LoVo (cell line): ENCODE measurements at regions not wholly inside any gene's neighbourhood (a gene's known extent, or its start where the extent isn't known, plus 50 kb on each side); places are given as distances from the start of the nearest gene placed in this dataset.
"Not testable (repeated sequence)": the region's sequence is repeated elsewhere in the genome, so short reads cannot be mapped to it uniquely, and the experiment has no call there.

ENCODE experiments used
- DNase-seq: peaks from one replicate; pipeline ENCODE4 v3.0.0-alpha.2; 2016; ENCODE audit warnings: low spot score

DNA sequence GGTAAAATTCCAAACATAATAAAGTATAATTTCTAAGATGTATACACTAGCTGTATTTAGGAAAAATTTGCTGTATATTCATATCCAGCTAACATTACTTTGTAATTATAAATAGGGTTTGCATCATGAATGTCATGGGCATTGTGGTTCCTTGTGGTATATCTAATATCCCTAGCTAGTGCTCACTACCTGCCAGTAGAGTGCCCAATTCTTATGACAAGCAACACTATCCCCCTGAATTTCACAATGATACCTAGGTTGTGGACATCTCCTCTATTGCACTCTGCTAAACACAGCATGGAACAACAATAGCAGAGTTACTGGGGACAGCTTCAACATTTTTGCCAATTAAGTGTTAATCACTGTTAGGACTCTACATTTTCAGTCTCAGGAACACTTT is 1656.5 kb downstream of the EFNA5 start:
- DNase-seq, result no peak

DNA sequence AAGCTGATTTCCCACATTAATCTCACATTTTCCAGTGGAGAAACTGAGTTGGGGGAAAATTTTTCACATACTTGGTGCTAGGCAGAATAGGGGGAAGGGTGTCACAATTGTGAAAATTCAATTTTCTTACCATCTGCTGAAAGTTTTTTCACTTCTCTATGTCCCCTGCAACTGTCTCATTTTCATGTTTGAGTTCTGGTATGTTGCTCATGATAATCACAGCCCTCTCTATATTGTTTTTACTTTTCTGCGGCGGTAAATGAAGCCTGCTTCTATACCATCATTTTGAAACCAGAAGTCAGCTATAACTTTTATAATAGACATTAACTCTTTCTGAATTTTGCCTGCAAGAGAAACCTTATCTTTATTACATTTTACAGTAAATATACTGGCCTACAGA is 1664.5 kb downstream of the EFNA5 start:
- DNase-seq, result no peak

DNA sequence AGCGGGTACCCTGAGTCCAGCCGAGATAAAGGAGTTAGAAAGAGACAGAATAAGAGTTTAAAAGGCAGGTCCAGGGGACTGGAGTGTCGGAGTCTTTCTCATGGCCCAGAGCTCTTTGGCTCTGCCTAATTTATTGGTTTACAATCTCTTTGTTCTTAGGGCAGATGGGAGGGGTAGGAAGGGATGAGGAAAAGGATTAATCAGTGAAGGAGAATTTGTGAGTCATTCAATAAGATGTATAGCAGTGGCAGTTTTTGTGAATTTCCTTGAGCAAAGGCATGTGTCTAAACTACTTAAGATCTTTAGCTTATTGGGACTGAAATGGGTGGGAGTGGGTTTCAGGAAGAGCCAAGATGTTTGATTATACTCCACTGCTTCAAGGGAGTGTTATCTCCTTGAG is 1671.7 kb downstream of the EFNA5 start:
- not testable (repeated sequence) for DNase-seq

DNA sequence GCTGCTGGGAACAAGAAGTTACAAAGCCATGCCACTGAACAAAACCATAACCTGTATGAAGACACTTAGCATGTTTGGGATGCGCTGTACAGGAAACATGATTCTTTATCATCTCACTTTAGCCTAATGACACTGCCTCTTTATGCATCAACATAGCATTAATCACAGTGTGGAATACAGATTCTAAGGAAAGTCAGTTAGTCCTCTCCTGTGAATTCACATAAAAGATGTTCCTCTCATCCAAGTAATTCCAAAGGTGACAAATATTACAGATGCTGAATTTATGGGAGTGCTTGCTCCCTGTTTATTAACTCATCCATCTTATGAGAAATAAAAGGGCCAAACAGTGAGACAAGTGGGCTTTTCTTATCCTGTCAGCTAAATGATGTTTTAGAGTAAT is 1677.7 kb downstream of the EFNA5 start:
- DNase-seq, result no peak

- no peak for DNase-seq
Observed at GRCh38 chr5:105982526-105982925, 1688.2 kb downstream of the EFNA5 start.

DNA sequence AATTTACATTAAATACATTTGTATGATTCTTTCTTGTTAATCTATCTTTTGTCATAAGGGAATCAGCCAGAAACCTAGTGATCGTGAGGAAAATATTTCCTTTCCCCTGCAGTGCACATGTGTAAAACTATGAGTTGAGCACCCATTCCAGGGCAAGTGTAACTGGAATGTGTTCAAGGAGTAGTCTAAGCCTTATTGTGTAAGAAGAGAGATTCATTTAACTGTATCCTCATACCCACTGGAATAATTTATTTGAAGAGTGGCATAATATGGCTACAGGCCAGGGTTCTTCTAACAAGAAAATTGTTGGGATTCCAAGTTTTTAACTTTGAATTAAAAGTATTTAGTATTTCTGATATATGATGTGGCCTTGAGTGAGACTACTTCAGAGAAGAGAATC is 1692.7 kb downstream of the EFNA5 start:
- DNase-seq, result no peak

GRCh38 chr5:105977163-105977562 is 1693.6 kb downstream of the EFNA5 start:
- DNase-seq, result no peak

DNA sequence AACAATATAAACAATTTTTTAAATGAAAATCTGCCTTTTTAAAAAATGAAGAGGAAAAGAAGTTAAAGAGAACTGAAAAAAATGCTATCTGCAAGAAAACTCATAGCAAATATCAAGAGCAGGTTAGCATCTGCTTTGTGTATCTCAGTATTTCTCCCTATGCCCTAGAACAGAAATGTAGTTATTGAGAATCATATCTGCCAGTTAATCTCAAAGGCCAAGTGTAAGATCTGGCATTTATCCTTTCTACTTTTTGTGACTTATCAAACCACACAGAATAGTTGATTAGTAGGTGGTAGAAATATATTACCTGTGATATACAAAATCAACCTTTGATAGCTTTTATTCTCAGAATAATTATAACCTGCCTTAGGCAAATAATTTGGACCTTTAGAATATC is 1699.8 kb downstream of the EFNA5 start:
- DNase-seq, result no peak

GRCh38 chr5:105968981-105969380 is 1701.8 kb downstream of the EFNA5 start:
- DNase-seq, result no peak

DNA sequence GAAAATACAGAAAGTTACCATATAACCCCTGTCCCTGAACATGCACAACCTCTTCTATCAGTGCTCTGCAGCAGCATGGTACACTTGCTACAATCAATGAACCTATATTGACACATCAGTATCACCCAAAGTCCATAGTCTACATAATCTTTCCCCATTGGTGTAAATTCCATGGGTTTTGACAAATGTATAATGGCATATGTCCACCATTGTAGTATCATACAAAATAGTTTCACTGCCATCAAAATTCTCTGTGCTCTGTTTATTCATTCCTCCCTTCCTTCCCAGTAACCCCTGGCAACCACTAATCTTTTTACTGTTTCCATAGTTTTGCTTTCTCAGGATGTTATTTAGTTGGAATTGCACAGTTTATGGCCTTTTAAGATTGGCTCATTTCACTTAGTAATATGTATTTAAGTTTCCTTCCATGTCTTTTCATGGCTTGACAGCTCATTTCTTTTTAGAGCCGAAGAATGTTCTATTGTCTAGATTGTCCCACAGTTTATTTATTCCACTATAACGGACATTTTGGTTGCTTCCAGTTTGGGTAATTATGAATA is 1707.0 kb downstream of the EFNA5 start:
- no peak for DNase-seq

DNA sequence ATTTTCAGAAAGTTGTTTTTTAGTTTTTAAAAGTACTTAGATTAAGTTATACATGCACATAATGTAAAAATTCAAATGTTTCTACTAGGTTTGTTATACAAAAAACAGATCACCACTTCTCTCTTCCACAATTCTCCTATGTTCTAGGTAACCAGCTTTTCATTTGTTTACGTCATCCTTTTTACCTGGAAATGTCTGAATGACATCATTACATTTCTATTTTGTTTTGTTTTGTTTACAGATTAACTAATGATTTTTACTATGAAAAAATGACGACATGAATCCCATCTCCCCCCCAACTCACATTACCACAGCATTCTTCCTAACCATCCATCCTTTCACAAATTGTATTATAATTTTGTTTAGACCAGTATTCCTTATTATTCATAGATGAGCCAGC is 1709.2 kb downstream of the EFNA5 start:
- no peak for DNase-seq

GRCh38 chr5:105956456-105957196 is 1714.1 kb downstream of the EFNA5 start:
- no peak for DNase-seq

DNA sequence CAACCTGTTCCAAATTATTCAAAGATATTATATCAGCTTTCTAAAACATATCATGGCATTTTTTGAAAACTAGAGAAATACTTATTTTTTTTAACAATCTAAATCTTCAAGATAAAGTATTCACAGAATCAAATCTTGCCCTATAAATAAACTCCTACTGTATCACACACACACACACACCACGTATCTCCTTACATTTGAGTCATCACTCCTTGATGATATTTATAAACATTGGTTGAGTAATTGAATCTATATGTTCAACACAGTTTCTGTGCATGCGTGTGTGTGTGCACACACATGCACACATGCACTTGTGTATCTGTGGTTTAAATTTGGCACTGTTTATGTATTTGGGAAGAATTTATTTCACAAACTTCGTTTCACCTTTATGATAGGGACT is 1716.4 kb downstream of the EFNA5 start:
- DNase-seq, result no peak

DNA sequence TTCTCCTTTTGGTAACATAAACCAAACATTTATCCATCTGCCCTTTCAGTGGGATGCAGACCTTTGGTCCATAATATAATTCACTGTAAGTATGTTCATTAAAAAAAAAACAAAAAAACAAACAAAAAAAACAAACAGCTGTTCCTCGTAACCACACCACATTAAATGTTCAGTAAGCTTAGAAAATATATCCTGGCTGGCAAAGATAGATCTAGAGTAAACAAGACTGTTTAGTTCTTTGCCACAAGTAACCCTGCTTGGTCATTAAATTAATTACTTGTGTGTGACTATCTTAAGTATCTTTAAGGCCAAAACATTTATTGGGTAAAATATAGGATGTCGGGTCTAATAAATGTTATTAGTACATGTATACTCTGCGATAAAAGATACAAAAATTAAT is 1717.1 kb downstream of the EFNA5 start:
- no peak for DNase-seq

DNA sequence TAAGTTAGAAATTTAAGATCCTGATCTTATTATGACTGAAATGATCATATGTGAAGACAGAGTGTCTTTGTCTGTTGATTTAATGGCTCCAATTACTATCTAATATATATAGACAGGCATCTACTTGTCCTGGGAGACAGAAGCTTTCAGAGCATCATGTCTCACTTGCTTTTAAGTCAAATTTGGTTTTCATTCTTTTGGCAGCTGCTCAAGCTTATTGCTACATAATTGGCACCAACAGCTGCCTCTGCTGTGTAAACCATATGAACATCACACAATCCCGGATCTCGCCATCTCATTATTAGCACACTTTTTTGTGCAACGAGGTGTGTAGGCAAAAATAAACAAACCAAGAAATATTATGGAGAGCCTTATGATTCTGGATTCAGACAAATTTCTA is 1717.9 kb downstream of the EFNA5 start:
- DNase-seq, result no peak

- DNase-seq, result no peak
Observed at GRCh38 chr5:105947461-105947860, 1723.3 kb downstream of the EFNA5 start.

- DNase-seq, result no peak
Observed at GRCh38 chr5:105945203-105945972, 1725.3 kb downstream of the EFNA5 start.

GRCh38 chr5:105940181-105940580 is 1730.6 kb downstream of the EFNA5 start:
- no peak for DNase-seq

GRCh38 chr5:105934171-105934570 is 1736.6 kb downstream of the EFNA5 start:
- DNase-seq, result no peak

DNA sequence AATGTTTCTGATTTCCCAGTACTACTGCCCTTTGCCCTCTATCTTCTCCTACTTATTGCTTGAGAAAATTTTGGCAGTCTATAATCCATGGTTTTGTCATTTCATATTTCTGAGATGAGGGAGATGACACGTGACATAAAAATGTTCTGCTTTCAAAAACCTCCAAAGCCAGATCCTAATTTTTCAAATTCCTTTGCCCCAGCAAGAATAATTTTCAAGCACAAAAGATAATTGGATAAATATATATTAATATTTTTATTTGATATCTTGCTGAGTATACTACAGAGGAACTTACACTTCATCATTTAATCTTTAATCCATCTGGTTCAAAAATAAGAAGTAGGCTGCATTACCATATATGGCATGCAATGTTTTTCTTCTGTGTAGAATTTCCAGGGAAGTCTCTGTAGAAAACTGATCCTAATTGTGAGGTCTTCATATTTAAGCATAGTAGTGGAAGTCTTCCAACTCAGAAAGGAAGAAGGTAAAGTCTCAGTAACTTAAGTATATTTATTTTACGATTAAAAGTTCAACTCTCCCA is 1738.8 kb downstream of the EFNA5 start:
- no peak for DNase-seq

GRCh38 chr5:105929858-105930257 is 1740.9 kb downstream of the EFNA5 start:
- no peak for DNase-seq

DNA sequence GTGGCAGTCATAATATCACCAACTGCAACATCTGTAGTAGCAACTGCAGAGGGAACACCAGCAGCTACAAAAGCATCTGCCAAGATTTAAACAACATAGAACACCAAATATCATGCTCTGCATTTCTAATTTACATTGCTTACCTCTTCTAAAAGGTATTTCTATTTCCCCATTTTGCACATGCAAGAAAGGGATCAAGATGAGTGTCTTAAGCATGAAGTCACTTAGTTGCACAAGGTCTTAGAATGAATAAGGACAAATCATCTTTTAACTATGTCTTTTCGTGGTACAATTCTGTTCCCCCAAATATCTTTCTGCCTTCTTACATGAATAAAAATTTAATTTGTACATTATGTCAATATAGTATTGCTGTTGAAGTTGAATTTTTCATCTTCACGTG is 1746.4 kb downstream of the EFNA5 start:
- no peak for DNase-seq

DNA sequence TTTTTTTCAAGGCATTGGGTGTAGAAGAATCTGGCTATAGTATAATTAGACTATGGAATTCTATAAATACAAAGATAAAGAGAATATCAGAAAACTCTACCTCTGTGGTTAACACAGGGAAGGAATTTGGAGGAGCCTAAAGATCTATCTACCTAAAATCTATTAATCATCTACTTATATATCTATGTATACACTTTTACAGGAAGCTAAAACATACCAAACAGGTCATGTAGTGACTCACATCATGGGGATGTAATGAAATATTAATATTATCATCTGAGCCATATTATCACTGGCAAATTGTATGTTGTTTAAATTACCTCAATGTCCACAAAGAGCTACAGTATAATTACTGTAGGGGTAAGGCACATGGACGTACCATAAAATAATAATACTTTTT is 1748.2 kb downstream of the EFNA5 start:
- no peak for DNase-seq
